Epithelial cell of proximal tubule (primary cell): ENCODE measurements at regions not wholly inside any gene's neighbourhood (a gene's known extent, or its start where the extent isn't known, plus 50 kb on each side); places are given as distances from the start of the nearest gene placed in this dataset.
A peak's percentile ranks its signal among the peaks of the same experiment; 100 is the strongest.

Source experiments
- DNase-seq: peaks from one replicate; pipeline ENCODE4 v3.0.0-alpha.2; 2011; ENCODE audit warnings: low read depth
- H3K4me3 ChIP-seq: 2 replicates; pipeline ENCODE4 v1.5.1; 2011; ENCODE audit warnings: low read depth, mild to moderate bottlenecking, low read length
- TF ChIP-seq, protein P1 (sequence below): conservative IDR thresholded peaks from 2 replicates; pipeline ENCODE4 v1.5.1; 2012; ENCODE audit warnings: low read depth, mild to moderate bottlenecking, low read length

GRCh38 chr13:74036373-74036772 lies 97.8 kb downstream of the KLF12 start:
- DNase-seq = no peak
- TF ChIP-seq, protein P1, sequence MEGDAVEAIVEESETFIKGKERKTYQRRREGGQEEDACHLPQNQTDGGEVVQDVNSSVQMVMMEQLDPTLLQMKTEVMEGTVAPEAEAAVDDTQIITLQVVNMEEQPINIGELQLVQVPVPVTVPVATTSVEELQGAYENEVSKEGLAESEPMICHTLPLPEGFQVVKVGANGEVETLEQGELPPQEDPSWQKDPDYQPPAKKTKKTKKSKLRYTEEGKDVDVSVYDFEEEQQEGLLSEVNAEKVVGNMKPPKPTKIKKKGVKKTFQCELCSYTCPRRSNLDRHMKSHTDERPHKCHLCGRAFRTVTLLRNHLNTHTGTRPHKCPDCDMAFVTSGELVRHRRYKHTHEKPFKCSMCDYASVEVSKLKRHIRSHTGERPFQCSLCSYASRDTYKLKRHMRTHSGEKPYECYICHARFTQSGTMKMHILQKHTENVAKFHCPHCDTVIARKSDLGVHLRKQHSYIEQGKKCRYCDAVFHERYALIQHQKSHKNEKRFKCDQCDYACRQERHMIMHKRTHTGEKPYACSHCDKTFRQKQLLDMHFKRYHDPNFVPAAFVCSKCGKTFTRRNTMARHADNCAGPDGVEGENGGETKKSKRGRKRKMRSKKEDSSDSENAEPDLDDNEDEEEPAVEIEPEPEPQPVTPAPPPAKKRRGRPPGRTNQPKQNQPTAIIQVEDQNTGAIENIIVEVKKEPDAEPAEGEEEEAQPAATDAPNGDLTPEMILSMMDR = no peak
- H3K4me3 ChIP-seq = no peak overlapping the region

- H3K4me3 ChIP-seq = no peak overlapping the region
- TF ChIP-seq, protein P1 = no peak
- no peak for DNase-seq
Observed at GRCh38 chr13:74035896-74036295, 98.3 kb downstream of the KLF12 start.

DNA sequence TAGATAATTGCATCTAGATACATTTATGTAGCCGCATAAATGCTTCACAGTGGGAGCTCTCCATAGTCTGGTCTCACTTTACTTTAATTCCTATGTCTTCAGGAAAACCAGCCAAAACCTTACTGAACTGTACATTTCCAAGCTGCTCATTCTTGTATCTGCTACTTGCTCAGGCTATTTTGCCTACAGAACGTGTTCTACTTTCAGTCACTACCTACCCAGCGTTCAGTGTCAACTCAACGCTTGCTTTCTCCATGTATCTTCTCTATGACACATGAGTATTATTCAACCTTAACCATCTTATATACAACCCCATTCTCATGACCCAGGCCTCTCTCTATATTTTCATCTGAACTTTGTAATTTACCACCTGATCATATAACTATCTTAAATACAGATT lies 101.9 kb downstream of the KLF12 start:
- TF ChIP-seq, protein P1 = no peak
- no peak overlapping the region for H3K4me3 ChIP-seq
- no peak for DNase-seq

DNA sequence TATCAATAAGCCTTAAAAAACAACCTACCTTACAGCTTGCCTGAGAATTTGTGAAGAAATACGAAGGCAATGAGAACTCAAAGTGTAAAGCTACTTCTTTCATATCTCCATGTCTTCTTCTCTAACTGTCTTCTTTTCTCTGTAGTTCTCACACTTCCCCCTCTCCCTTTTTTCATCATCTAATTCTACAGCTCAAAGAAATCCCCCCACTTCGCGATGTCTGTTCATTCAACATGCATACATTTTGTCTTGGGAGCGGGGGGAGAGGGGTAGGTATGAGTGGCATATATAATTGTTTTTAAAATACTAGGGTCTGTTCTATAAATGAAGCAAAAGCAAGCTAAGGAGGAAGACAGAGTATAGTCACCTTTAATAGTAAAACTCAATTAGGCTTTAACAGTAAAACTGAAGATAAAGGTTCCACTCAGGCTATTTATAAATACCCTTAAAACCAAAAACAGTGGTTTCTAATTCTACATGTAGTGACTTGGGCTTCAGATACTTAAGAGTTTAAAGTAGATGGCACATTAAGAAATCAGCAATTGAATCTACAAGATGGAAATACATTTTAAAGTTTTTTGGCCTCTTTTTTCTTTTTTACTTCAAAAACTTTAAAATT lies 106.9 kb downstream of the KLF12 start:
- no peak overlapping the region for H3K4me3 ChIP-seq
- no peak for DNase-seq
- TF ChIP-seq, protein P1 = no peak

- H3K4me3 ChIP-seq = no peak overlapping the region
- TF ChIP-seq, protein P1 = no peak
- peak; percentile 16 for DNase-seq
Observed at GRCh38 chr13:74026753-74027152, 107.5 kb downstream of the KLF12 start.

GRCh38 chr13:74025369-74025768 lies 108.8 kb downstream of the KLF12 start:
- no peak for DNase-seq
- TF ChIP-seq, protein P1 = no peak
- H3K4me3 ChIP-seq = no peak overlapping the region

DNA sequence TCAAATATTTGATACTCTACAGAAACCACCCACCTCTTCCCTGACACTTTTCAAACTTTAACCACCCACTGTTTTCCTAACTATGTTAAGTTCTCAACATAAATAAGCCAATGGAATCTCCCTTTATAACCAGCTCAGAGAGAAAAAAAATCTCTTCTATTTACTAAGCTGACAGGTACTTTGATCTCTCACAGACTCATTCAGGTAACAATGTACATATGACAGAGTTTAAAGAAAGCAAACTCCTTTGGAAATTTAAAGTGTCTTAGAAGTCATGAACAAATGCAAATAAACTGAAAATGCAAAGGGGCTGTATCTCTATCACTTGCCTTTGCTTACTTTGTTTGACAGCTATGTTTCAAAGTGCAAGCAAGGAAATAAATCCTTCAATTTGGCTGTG lies 109.3 kb downstream of the KLF12 start:
- no peak for DNase-seq
- H3K4me3 ChIP-seq = no peak overlapping the region
- TF ChIP-seq, protein P1 = no peak
